Erythroblast (primary cell): ENCODE measurements at regions not wholly inside any gene's neighbourhood (a gene's known extent, or its start where the extent isn't known, plus 50 kb on each side); places are given as distances from the start of the nearest gene placed in this dataset.

Experiments used
- DNase-seq, 2 experiments: peaks; one replicate each; lab custom pipeline; 2025; lab: John Stamatoyannopoulos, UW
- GATA1 ChIP-seq: IDR thresholded peaks from 2 replicates; pipeline ENCODE4 v1.6.1; 2011; ENCODE audit warnings: low read depth, mild to moderate bottlenecking, control low read depth, low read length, moderate library complexity
- POLR2A ChIP-seq: IDR thresholded peaks from 2 replicates; pipeline ENCODE4 v1.6.1; 2011; ENCODE audit warnings: mild to moderate bottlenecking, low read length

DNA sequence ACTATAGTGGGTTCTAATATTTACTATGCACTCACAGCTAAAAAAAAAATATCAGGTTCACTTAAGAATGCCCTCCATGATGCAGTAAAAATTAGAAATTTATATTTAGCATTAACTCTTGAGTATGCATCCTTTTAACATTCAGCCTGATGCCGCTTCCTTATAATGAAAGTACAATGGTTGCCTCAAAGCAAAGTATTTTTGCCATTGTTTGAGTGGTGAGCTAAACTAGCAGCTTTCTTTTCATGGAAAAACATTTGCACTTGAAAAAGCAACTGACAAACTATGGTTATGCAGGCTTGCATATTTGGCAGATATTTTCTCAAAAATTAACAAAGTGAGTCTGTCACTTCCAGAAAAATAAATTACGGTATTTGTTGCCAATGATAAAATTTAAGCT, 188.6 kb downstream of the SLC6A15 start:
- DNase-seq = no peak

DNA sequence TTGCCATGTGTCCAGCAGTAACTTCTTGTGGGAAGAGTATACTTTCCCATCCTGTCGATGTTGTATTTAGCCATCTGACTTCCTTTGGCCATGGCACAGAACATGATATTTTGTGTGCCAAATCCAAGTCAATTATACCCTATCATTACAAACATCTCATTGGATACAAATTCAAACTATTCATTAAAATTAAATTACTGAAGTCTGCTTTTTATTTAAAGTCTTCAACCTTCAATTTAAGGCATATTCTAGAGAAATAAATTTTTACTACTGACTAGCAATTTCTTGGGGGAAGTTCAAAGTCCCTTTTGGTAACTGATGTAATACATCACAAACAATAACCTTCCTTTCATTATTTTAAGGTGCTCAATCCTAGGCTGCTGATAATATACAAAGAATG, 192.6 kb downstream of the SLC6A15 start:
- TF ChIP-seq POLR2A (no peak), GATA1 (no peak)
- no peak for DNase-seq

More for the DNA sequence above, 188.6 kb downstream of the SLC6A15 start:
- TF ChIP-seq POLR2A (no peak), GATA1 (no peak)

DNA sequence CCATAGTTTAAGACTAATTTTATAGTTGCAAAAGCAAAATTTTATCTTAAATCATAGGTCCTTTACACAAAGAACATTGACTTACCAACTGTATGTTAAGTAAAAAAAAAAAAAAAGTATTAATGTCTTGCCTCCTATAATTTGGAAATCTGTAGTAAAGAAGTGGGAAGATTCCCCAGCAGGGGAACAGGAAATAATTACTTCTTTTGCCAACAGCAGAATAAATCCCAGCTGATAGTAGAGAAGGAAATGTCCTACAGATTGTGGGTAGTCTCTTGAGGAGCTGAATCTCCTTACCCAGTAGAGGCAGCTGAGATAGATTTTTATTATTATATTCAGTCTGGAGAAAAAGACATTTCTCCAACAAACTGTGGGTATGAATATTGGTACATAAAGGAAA, 193.7 kb downstream of the SLC6A15 start:
- TF ChIP-seq POLR2A (no peak), GATA1 (no peak)

DNA sequence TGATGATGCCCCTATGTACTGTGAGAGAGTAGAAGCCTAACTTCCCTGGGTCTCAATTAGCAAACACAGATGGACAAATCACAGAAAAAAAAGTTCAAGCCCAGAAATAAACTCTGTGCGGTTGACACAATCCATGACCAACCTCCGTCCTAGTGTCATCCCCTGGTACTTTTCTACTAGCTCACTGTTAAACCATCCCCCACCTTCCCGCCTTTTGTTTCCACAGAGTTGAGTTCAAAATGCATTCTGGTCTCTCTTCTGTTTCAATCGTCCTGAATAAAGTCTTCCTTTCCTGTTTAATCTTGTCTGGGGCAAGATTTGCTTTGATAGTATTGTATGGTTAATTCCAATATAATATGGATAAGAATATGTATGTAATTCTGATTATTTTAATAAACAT, 199.9 kb downstream of the SLC6A15 start:
- no peak for DNase-seq
- TF ChIP-seq GATA1 (no peak), POLR2A (no peak)

More for the DNA sequence above, 193.7 kb downstream of the SLC6A15 start:
- DNase-seq = no peak

DNA sequence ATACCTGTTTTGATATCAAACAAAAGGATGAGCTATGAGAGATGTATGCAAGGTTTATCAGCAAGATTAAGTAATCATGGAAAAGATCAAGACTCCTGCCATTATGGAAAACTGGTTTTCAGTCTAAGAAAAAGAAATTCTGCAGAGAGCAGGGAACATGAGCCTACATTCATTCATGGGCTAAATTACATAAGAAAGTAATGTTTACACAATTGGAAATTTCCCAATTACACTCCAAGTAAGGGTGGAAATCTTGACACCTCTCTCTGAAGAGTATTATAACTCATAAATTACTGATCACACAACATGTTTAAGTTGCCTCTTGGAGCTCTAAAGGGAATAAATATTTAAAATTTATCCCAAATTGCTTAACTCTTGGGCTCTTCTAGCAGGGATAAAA, 206.2 kb downstream of the SLC6A15 start:
- TF ChIP-seq GATA1 (no peak), POLR2A (no peak)
- no peak for DNase-seq

DNA sequence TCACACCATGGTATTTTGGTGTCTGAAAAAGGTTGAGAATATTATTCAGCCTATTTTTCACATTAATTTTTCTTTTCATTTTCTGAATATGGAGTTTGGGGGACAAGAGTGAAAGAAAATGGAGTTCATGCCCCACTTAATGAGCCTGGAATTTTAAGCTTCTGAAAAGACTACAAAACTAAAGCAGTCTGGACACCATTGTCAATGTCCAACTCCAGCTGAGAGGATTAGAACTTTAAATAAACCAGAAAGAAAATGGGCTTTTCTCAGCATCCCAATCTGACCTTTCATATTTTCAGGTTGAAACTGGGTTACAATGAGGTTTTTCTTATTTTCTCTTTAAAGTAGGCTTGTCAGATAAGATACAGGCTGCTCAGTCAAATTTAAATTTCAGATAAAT, 207.7 kb downstream of the SLC6A15 start:
- TF ChIP-seq POLR2A = no peak
- no peak for TF ChIP-seq GATA1
- no peak for DNase-seq

DNA sequence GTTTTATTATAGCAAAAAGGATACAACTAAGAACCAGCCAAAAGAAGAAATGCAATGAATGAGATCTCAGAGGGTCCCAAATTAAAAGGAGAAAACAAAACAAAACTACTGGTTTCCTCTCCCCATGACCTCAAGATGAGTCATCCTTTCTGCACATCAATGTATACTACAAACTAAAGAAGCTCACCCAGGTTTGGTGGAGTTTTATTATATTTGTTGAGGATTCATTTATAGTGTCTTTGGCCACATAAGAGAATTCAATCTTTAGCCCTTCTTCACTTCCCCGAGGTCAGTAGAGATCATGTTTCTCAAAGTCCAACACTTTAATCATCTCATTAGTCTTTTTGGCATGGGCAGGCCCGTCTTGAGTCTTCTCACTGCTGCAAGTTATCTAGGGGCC, 210.6 kb downstream of the SLC6A15 start:
- no peak for DNase-seq
- TF ChIP-seq POLR2A (no peak), GATA1 (no peak)

DNA sequence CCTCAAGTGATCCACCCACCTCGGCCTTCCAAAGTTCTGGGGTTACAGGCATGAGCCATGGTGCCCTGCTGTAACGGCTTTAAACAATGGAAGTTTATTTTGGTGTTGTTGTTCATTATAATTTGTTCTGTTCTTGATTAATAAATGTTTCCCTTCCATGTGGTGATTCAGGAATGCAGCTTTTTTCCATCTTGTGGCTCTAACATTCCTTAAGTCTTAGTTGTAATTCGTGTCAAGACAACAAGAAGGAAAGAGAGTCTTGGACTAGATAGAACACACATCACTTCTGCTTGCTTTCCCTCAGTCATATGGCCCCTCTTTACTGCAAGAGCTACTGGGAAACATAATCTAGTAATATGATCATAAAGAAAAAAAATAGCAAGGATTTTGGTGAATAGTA, 211.6 kb downstream of the SLC6A15 start:
- no peak for TF ChIP-seq GATA1
- TF ChIP-seq POLR2A = no peak
- DNase-seq = no peak

DNA sequence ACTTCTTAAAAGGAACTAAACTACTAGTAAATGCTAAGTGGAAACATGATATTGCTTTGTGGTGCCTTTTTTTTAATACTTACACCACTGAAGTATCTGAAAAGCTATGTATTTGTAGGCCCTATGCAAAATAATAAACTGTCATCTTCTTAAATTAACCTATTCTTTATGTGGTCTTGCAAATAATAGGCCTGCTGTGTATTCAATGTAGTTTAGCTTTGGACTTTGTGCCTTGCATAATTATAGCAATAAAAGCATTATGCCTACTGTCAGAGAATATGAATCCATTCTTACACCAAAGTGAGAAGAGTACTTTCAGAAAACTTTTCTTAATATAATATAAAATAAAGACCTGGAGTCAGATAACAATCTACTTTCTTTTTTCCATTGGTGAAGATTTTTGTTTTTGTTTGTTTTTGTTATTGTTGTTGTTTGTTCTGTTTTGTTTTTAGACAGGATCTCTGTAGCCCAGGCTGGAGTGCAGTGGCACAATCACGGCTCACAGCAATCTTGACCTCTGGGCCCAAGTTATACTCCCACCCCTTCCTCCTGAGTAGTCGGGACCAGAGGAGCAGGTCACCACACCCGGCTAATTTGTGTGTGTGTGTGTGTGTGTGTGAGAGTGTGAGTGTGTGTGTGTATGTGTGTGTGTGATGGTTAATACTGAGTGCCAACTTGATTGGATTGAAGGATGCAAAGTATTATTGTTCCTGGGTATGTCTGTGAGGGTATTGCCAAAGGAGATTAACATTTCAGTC, 213.8 kb downstream of the SLC6A15 start:
- no peak for DNase-seq
- TF ChIP-seq GATA1 (no peak), POLR2A (no peak)

DNA sequence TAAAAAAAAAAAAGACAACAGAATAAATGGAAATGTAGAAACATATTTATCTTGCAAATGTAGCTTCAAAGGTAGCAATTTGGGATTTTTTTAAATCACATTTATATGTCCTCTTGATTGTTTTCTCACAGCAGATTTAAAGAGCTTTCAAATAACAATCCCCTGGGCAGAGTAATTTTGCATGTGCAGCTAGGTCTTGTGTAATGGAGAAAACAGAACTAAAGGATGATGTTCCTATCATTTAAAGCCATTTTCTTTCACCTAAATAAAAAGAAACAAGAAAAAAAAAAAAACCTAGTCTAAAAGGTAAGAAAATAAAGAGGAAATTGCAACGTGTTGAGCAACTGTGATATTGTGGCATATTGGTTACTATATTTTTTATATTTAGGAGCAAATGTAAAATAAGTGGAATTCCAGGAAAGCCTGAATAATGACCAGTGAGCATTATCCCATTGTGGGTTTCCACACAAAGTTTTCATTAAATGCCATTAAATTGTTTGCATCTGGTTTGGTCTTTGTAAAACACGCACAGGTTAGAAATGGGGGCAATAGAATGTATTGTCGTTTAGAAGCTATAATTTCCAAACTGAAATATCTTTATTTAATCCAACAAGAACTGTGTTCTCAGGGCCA, 215.6 kb downstream of the SLC6A15 start:
- DNase-seq = no peak
- no peak for TF ChIP-seq POLR2A
- TF ChIP-seq GATA1 = no peak

DNA sequence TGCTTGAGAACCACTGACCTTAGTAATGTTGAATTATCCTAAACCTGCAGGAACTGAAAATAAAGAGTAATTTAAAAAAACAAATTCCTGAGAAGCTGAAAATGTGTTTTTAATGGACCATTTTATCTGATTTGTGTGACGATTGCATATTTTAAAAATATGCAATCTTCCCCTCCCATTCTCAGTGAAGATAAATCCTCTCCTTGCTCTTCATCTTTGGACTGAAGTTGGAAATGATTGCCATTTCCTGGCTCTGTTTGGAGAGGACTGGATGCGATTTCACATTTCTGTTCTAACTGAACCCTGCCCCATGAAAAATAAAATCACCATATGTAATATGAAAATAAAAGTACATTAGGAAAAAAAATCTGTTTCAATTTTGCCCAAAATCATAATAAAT, 216.3 kb downstream of the SLC6A15 start:
- TF ChIP-seq POLR2A = no peak
- TF ChIP-seq GATA1 = no peak
- DNase-seq = no peak

DNA sequence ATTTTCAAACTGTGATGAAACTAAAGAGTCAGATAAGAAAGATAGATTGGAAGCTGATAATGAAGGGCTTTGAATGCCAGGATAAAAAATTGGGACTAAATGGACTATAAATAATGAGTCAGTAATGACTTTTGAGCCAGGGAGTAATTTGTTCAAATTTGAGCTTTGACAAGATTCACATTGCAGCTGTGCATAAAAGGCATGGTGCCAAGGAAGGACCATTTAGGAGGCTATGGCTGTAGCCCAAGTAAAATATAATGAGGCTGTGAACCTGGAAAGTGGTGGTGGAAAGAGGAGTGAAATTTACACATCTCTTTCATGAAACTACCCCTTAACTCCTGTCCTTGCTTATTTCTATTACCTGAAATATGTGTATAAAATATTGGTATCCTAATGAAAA, 218.5 kb downstream of the SLC6A15 start:
- no peak for TF ChIP-seq POLR2A
- no peak for DNase-seq

DNA sequence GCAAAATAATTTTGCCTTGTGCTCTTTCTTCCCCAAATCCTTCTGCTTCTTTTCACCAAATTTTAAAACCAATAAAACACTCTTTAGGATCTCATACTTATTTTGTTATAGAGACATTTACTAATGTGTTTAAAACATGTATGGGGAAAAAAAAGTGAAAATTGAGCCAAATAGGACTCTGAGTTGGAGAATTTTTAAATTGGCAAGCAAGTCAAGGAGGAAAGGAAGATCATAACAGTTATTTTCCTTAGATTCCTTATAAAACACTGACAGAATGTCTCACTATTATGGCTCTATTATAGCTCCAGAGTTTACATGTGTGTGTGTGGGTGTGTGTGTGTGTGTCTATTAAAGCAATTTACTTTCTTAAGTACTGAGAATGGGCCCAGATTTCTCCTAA, 220.5 kb downstream of the SLC6A15 start:
- TF ChIP-seq POLR2A (no peak), GATA1 (no peak)
- no peak for DNase-seq

DNA sequence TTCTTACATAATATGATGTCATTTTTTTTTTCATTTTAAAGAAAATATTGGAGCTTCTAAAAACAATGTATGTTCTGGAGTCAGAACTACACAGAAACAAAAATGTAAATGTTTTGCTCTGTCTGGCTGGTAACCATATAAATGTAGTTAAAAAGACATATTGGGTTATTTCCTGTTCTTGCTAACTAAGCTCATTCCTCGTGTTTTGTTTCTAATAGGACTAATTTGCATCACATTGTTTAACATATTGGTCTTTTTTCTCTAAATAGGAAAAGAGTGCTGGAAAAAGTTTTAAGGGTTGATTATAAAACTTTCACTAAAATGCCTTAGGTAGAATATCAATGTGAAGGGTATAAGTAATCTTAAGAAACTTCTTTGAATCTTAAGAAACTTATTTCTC, 221.3 kb downstream of the SLC6A15 start:
- TF ChIP-seq POLR2A (no peak), GATA1 (no peak)
- no peak for DNase-seq

DNA sequence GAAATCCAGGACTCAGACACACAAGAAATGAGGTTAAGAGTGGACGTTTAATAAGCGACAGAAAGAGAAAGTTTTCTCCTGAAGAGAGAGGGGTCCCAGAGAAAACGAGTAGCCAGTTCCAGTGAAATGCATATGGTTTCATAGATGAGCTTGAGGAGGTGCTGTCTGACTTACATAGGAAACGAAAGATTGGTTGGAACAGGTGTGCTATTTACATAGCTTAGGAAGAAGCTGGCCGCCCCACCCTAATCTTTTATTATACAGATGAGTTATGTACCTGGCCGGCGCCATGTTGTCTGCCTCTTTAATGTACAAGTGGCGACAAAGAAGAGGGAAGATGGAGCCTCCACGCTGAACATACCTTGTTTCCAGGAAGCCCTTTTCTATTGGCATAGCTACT, 223.0 kb downstream of the SLC6A15 start:
- DNase-seq = no peak
- TF ChIP-seq GATA1 = no peak
- no peak for TF ChIP-seq POLR2A
